GM06990 (cell line): ENCODE measurements at regions not wholly inside any gene's neighbourhood (a gene's known extent, or its start where the extent isn't known, plus 50 kb on each side); places are given as distances from the start of the nearest gene placed in this dataset.

Experiments
- DNase-seq: peaks from one replicate; pipeline ENCODE4 v3.0.0-alpha.2; 2011; ENCODE audit not compliant: insufficient read length; ENCODE audit errors: extremely low read depth
- H3K27me3 ChIP-seq: replicated peaks from 2 replicates; pipeline ENCODE4 v1.6.0; 2011; ENCODE audit warnings: low read length; ENCODE audit not compliant: control insufficient read depth, insufficient read depth
- H3K36me3 ChIP-seq: 2 replicates; pipeline ENCODE4 v1.5.1; 2011; ENCODE audit warnings: low read length; ENCODE audit not compliant: control insufficient read depth, insufficient read depth
- H3K4me3 ChIP-seq: replicated peaks from 2 replicates; pipeline ENCODE4 v1.5.1; 2011; ENCODE audit warnings: low read depth, mild to moderate bottlenecking, control low read depth, low read length
- TF ChIP-seq, protein P1 (sequence below): IDR thresholded peaks from 2 replicates; pipeline ENCODE4 v1.5.1; 2011; ENCODE audit warnings: low read length, control low read depth, mild to moderate bottlenecking, inconsistent platforms; ENCODE audit not compliant: insufficient read depth, poor library complexity, severe bottlenecking

DNA sequence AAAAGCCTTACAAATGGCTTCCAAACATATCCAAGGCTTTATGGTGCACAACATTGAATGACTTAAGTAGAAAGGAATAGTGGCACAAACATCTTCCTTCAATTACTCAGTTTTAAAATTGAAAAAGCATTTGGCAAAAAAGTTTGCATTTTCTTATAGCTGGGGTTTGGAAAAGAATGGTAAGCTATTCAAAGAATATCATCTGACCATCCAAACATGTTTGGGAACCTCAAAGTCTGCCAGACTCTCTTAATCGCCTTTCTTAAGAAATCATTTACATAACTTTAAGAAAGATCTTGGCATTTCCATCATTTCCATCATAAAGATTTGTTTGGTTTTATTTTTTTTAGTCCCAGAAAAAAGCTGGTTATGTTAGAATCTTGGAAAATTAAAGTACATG lies 210.1 kb upstream of the PELI2 start:
- no peaks in the 10 kb centered on the region for H3K36me3 ChIP-seq
- TF ChIP-seq, protein P1, sequence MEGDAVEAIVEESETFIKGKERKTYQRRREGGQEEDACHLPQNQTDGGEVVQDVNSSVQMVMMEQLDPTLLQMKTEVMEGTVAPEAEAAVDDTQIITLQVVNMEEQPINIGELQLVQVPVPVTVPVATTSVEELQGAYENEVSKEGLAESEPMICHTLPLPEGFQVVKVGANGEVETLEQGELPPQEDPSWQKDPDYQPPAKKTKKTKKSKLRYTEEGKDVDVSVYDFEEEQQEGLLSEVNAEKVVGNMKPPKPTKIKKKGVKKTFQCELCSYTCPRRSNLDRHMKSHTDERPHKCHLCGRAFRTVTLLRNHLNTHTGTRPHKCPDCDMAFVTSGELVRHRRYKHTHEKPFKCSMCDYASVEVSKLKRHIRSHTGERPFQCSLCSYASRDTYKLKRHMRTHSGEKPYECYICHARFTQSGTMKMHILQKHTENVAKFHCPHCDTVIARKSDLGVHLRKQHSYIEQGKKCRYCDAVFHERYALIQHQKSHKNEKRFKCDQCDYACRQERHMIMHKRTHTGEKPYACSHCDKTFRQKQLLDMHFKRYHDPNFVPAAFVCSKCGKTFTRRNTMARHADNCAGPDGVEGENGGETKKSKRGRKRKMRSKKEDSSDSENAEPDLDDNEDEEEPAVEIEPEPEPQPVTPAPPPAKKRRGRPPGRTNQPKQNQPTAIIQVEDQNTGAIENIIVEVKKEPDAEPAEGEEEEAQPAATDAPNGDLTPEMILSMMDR = no peak
- H3K27me3 ChIP-seq = no peaks in the 10 kb centered on the region
- H3K4me3 ChIP-seq = no peak overlapping the region
- no peak for DNase-seq

DNA sequence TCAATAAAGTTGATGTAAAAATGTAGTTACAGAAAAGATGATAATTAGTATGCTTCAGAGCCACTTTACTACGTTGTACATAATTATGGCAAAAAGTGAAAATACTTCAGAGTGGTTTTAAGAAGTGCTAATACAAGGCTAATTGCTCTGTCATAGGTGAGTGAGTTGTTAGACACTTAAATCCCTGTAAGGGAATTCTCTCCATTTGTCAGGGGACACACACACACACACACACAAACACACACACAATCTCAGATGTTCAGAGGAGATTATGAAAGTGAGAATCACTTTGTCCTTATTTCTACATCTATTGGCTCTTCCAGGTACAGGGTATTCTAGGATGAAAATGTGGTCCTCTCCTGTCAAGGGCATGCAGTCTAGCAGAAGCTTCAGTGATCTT lies 208.3 kb upstream of the PELI2 start:
- H3K36me3 ChIP-seq = no peaks in the 10 kb centered on the region
- no peaks in the 10 kb centered on the region for H3K27me3 ChIP-seq
- no peak for DNase-seq
- TF ChIP-seq, protein P1 = no peak
- no peak overlapping the region for H3K4me3 ChIP-seq

DNA sequence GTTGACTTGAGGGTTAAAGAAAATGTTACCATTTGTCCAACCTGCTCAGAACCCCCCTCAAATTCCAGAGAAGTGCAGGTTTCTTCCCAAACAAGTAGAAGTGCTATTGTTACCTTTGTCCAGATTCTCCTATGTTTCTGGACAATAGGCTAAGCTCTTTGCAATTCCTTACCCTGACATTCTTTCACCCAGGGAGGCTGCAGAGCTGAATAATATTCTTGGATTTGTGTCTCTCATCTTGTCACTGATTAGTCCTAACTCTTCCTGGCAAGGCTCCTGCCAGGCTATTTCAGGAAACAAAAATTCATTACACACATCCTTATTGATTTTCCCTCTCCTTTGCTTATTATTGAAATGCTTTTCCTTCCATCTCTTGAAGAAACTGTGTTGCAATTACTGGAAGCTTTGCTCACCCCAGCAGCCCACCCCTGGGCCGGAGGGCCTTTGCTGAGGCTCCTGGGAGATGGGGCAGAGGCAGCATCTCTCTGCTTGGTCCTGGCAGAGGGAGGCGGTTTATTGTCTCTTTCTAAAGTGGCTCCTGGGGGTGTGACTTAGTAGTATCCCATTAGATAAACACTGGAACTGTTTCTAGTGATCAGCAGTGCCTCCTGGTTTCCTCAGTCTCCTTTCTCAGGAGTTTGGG lies 207.5 kb upstream of the PELI2 start:
- no peak overlapping the region for H3K4me3 ChIP-seq
- DNase-seq = no peak
- no peaks in the 10 kb centered on the region for H3K36me3 ChIP-seq
- TF ChIP-seq, protein P1 = no peak
- H3K27me3 ChIP-seq = no peaks in the 10 kb centered on the region

DNA sequence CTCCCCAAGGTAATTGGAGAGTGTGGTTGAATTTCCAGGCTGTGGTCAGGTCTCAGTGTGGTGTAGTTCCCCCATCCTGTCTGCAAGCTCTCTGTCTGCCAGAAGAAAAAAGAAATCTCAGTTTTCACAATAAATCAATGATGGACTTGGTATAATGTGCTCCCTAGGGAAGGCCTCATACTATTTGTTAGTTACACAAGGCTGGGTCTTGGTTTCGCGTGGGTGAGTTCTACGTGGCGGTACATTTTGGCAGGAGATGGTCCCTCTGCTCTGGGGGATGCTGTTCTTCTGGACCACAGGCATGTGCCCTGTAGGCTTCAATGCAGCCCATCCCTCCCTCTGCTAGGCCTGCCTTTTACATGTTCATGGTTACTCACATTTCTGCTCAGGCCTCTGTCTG lies 206.4 kb upstream of the PELI2 start:
- H3K27me3 ChIP-seq = no peaks in the 10 kb centered on the region
- H3K36me3 ChIP-seq = no peaks in the 10 kb centered on the region
- no peak for DNase-seq
- TF ChIP-seq, protein P1 = no peak
- no peak overlapping the region for H3K4me3 ChIP-seq

DNA sequence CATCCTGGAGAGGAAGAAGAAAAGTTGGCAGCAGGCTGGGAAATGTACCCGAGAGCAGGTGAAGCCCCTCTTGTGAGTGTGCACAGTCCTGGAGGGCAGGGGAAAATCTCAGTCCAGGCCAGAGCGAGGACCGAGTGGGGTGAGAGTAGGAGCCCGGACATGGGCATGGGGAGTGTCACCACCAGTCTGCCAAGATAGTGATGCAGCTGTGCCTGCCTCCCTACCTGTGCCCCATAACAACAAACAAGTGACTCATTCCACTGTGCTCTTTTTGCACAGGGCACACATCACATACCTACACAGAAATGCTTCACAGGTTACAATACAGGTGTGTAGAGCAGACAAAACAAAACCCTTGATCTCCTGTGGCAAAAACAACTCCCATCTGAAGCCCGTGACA lies 205.9 kb upstream of the PELI2 start:
- H3K27me3 ChIP-seq = no peaks in the 10 kb centered on the region
- DNase-seq = no peak
- TF ChIP-seq, protein P1 = no peak
- H3K36me3 ChIP-seq = no peaks in the 10 kb centered on the region
- H3K4me3 ChIP-seq = no peak overlapping the region
